ENCODE measurements at regions not wholly inside any gene's neighbourhood (a gene's known extent, or its start where the extent isn't known, plus 50 kb on each side); places are given as distances from the start of the nearest gene placed in this dataset.

DNA sequence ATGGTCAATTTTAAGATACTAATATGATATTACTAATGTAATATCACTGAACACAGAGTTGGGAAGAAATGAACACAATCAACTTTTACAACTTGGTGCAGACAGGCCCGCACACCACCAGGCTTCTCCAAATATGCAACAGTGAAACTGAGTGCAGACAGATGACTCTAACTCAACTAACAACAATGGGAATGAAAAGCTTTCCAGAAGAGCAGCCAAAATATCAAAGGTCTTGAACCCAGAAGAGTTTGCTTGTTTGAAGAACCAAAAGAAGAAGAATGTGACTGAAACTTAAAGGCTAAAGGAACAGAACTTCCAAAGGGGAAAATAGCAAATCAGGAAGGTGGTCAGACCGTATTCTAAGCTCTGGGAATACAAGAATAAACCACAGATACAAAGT lies 89.8 kb upstream of the COL11A1 start:
- TF ChIP-seq EZH2 (IDR thresholded peaks at IDR 0.05) (no peak), POLR2AphosphoS5 (IDR thresholded peaks at IDR 0.05; ENCODE audit: borderline replicate concordance, low read depth, low read length) (no peak)
